Smooth muscle cell (in vitro differentiated cells): ENCODE measurements at regions not wholly inside any gene's neighbourhood (a gene's known extent, or its start where the extent isn't known, plus 50 kb on each side); places are given as distances from the start of the nearest gene placed in this dataset.

ENCODE experiments used
- DNase-seq: peaks from one replicate; lab custom pipeline; 2025; ENCODE audit not compliant: unreplicated experiment; lab: John Stamatoyannopoulos, UW
- H2AFZ ChIP-seq: fragments of 200-600 bp; sonication (generic); 2 replicates; pipeline ENCODE4 v1.6.0; 2016; ENCODE audit warnings: antibody characterized with exemption, low read depth, mild to moderate bottlenecking
- H3F3A ChIP-seq: fragments of 200-600 bp; sonication (generic); 2 replicates; pipeline ENCODE4 v1.6.0; 2017; ENCODE audit warnings: antibody characterized with exemption, low read depth
- H3K27ac ChIP-seq: fragments of 200-600 bp; sonication (generic); 2 replicates; pipeline ENCODE4 v1.5.1; 2016; ENCODE audit warnings: low read depth, mild to moderate bottlenecking
- H3K27me3 ChIP-seq: fragments of 200-600 bp; sonication (generic); 2 replicates; pipeline ENCODE4 v1.6.1; 2016; ENCODE audit warnings: low read depth, mild to moderate bottlenecking
- H3K36me3 ChIP-seq: fragments of 200-600 bp; sonication (generic); 2 replicates; pipeline ENCODE4 v1.5.1; 2016; ENCODE audit warnings: low read depth
- H3K4me1 ChIP-seq: fragments of 200-600 bp; sonication (generic); 2 replicates; pipeline ENCODE4 v1.5.1; 2016; ENCODE audit warnings: low read depth
- H3K4me2 ChIP-seq: fragments of 200-600 bp; sonication (generic); 2 replicates; pipeline ENCODE4 v1.6.0; 2016; ENCODE audit warnings: mild to moderate bottlenecking
- H3K4me3 ChIP-seq: fragments of 200-600 bp; sonication (generic); 2 replicates; pipeline ENCODE4 v1.5.1; 2016; ENCODE audit warnings: mild to moderate bottlenecking
- H3K79me2 ChIP-seq: fragments of 200-600 bp; sonication (generic); 2 replicates; pipeline ENCODE4 v1.6.0; 2016; ENCODE audit warnings: low read depth, mild to moderate bottlenecking
- H3K9ac ChIP-seq: fragments of 200-600 bp; sonication (generic); 2 replicates; pipeline ENCODE4 v1.6.0; 2016; ENCODE audit warnings: low read depth
- H3K9me3 ChIP-seq: fragments of 200-600 bp; sonication (generic); replicated peaks from 2 replicates; pipeline ENCODE4 v1.5.1; 2016; ENCODE audit warnings: low read depth
- H4K20me1 ChIP-seq: fragments of 200-600 bp; sonication (generic); 2 replicates; pipeline ENCODE4 v1.6.0; 2016; ENCODE audit warnings: low read depth
- CTCF ChIP-seq: fragments of 200-600 bp; sonication (generic); IDR thresholded peaks from 2 replicates; pipeline ENCODE4 v1.5.1; 2017; ENCODE audit warnings: borderline replicate concordance, mild to moderate bottlenecking, antibody characterized with exemption; ENCODE audit not compliant: insufficient read depth, poor library complexity, severe bottlenecking
- WGBS: methylation state at CpG from one replicate; pipeline ENCODE4 v1.1.7; 2016; ENCODE audit warnings: low lambda C conversion rate; 5-methylcytosine and 5-hydroxymethylcytosine counted together

- no peaks in the 10 kb centered on the region for H4K20me1 ChIP-seq
- H3K4me3 ChIP-seq, result no peak overlapping the region
- no peaks in the 10 kb centered on the region for H3F3A ChIP-seq
- TF ChIP-seq CTCF, result no peak
- H3K27ac ChIP-seq, result peak overlapping the region; percentile 48
- H2AFZ ChIP-seq, result peak overlapping the region; percentile 0
- WGBS, result 79% methylated on average over 13 of the region's 13 CpGs
- H3K36me3 ChIP-seq, result no peaks in the 10 kb centered on the region
- peaks cover 18% of the 10 kb centered on the region for H3K4me1 ChIP-seq
- H3K27me3 ChIP-seq, result no peaks in the 10 kb centered on the region
- peak overlapping the region; percentile 69 for H3K4me2 ChIP-seq
- H3K9ac ChIP-seq, result no peak overlapping the region
- DNase-seq, result no peak
- H3K79me2 ChIP-seq, result no peaks in the 10 kb centered on the region
- H3K9me3 ChIP-seq, result no peaks in the 10 kb centered on the region
These were observed 118.0 kb upstream of the MARK1 start for GRCh38 chr1:220409771-220410595.

- no peaks in the 10 kb centered on the region for H3K27me3 ChIP-seq
- H3K36me3 ChIP-seq, result no peaks in the 10 kb centered on the region
- H3K27ac ChIP-seq, result no peak overlapping the region
- no peaks in the 10 kb centered on the region for H4K20me1 ChIP-seq
- no peak overlapping the region for H3K4me2 ChIP-seq
- H3F3A ChIP-seq, result no peaks in the 10 kb centered on the region
- H3K79me2 ChIP-seq, result no peaks in the 10 kb centered on the region
- no peak overlapping the region for H3K9ac ChIP-seq
- H3K9me3 ChIP-seq, result no peaks in the 10 kb centered on the region
- H3K4me1 ChIP-seq, result peaks cover 18% of the 10 kb centered on the region
- TF ChIP-seq CTCF, result no peak
- no peak overlapping the region for H3K4me3 ChIP-seq
- DNase-seq, result no peak
- no peak overlapping the region for H2AFZ ChIP-seq
These were observed 120.7 kb upstream of the MARK1 start for GRCh38 chr1:220407191-220407590.

DNA sequence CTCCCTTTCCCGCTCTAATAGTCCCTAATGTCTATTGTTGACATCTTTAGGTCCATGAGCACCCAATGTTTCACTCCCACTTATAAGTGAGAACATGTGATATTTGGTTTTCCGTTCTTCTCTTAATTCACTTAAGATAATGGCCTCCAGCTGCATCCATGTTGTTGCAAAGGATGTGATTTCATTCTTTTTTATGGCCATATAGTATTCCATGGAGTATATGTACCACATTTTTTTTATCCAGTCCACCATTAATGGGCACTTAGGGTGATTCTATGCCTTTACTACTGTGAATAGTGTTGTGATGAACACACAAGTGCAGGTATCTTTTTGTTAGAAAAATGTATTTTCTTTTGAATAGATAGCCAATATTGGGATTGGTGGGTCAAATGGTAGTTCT lies 126.0 kb upstream of the RAB3GAP2 start:
- no peak for DNase-seq
- WGBS, result 89% methylated on average over 2 of the region's 2 CpGs
- no peaks in the 10 kb centered on the region for H3K27me3 ChIP-seq
- H3K9me3 ChIP-seq, result no peaks in the 10 kb centered on the region
- H3K4me2 ChIP-seq, result no peak overlapping the region
- H3K4me1 ChIP-seq, result no peaks in the 10 kb centered on the region
- no peaks in the 10 kb centered on the region for H3K36me3 ChIP-seq
- no peak overlapping the region for H3K4me3 ChIP-seq
- H4K20me1 ChIP-seq, result no peaks in the 10 kb centered on the region
- H3F3A ChIP-seq, result no peaks in the 10 kb centered on the region
- no peaks in the 10 kb centered on the region for H3K79me2 ChIP-seq
- no peak for TF ChIP-seq CTCF
- H3K9ac ChIP-seq, result no peak overlapping the region
- no peak overlapping the region for H3K27ac ChIP-seq
- no peak overlapping the region for H2AFZ ChIP-seq

- Histone ChIP-seq H3K79me2 (no peaks in the 10 kb centered on the region), H3K4me2 (no peak overlapping the region), H3K27ac (no peak overlapping the region), H2AFZ (no peak overlapping the region), H3K9ac (no peak overlapping the region), H3F3A (no peaks in the 10 kb centered on the region), H4K20me1 (no peaks in the 10 kb centered on the region), H3K27me3 (no peaks in the 10 kb centered on the region), H3K9me3 (no peaks in the 10 kb centered on the region), H3K4me1 (no peaks in the 10 kb centered on the region), H3K36me3 (no peaks in the 10 kb centered on the region), H3K4me3 (no peak overlapping the region)
- TF ChIP-seq CTCF, result no peak
- WGBS, result 78% methylated on average over 2 of the region's 2 CpGs
- DNase-seq, result no peak
These were observed 119.2 kb upstream of the RAB3GAP2 start for GRCh38 chr1:220391491-220391890.
